ENCODE measurements at regions not wholly inside any gene's neighbourhood (a gene's known extent, or its start where the extent isn't known, plus 50 kb on each side); places are given as distances from the start of the nearest gene placed in this dataset.

GRCh38 chr1:234969581-234970400 lies 158.8 kb downstream of the TOMM20 start:
- TF ChIP-seq POLR2AphosphoS5 (IDR thresholded peaks at IDR 0.05; ENCODE audit: low read depth, low read length) (no peak), POLR2A (IDR thresholded peaks at IDR 0.05; ENCODE audit: low read depth, low read length) (no peak), TAF1 (IDR thresholded peaks at IDR 0.05; ENCODE audit: borderline replicate concordance, low read depth, low read length) (no peak)
